ENCODE measurements at regions not wholly inside any gene's neighbourhood (a gene's known extent, or its start where the extent isn't known, plus 50 kb on each side); places are given as distances from the start of the nearest gene placed in this dataset.

DNA sequence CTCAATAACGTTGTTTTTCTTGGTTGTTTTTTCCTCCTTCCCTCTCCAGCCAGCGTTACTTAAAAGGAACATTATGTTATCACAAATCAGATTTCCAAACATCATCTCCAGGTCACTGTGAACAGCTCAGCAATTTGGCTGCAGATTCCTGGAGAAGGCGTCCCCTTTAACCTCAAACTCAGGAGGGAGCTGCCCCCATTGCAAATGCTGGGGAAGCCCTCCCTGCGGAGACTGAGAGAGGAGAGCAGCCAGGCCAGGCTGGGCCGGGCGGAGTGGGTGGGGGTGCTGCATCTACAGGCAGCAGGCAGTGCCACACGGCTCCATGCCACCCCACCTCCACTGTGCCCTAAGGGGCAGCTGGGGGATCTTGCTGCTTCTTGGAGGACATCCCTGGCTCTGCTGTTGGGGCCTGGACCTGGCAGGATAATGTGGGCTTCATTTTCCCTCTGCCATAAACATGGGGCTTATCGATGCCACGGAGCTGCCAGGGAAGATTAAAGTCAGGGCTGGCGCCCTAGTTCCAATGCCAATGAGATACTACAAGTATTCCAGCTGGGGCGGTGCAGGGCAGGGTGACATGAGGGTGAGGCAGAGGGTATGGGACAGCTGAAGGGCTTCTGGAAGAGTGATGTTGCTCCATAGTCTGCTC is 148.8 kb downstream of the PJA1 start:
- Mint-ChIP-seq H3K4me3 (no peak overlapping the region), H3K36me3 (no peaks in the 10 kb centered on the region), H3K27me3 (no peaks in the 10 kb centered on the region), H3K27ac (no peak overlapping the region), H3K9me3 (no peaks in the 10 kb centered on the region), H3K4me1 (no peaks in the 10 kb centered on the region)
- no peaks in the 10 kb centered on the region for H3K4me1 ChIP-seq (ENCODE audit: insufficient read depth, low read length)
- no peak overlapping the region for H3K4me3 ChIP-seq (ENCODE audit: low read length in 2 of 2)
- no peak overlapping the region for H3K27ac ChIP-seq (ENCODE audit: low read depth, low read length)
- H3K9me3 ChIP-seq (ENCODE audit: control insufficient read depth in 1 of 2, low read length in 2 of 2): no peaks in the 10 kb centered on the region
- H3K27me3 ChIP-seq (ENCODE audit: insufficient read depth, low read length): no peaks in the 10 kb centered on the region
- ChIA-PET POLR2A (ENCODE audit: partially characterized antibody) (no interaction called here), CTCF (ENCODE audit: partially characterized antibody) (no interaction called here)
- no peaks in the 10 kb centered on the region for H3K36me3 ChIP-seq (ENCODE audit: insufficient read depth, low read length)
- no peak for DNase-seq
- intact Hi-C loops (cut with micrococcal nuclease): no loop called here

DNA sequence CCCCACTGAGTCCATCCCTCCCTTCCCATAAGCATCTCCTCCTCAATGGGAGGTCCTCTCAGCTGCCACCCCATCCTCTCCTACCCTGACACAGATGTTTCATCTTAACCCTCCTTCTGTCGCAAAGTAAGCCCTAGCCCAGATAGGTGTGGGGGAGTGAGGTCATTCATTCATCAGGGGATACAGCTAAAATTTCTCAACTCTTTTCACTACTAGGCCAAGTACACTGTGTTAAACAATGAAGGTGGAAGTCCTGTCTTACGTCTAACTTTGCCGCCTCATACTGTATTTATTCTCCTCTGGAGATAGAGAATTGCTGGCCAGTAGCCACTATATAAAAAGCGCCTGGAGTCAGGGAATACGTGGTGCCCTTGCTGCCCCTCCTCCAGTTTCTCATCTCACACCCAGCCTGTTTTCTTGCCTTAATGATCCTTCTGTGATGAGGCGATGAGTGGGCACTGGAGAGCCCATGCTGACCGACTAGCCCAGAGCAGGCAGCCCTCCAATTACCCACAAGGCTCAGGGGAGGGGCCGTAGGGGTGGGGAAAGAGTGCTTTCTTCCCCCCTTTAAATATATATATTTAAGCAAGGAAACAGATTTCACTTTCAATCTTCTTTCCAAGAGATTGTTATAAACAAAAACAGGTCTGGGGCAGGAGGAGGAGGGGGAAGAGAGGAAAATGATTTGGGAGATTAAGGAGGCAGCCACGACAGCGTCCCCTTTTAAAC is 149.5 kb downstream of the PJA1 start:
- intact Hi-C loops (cut with micrococcal nuclease): no loop called here
- DNase-seq: no peak
- Mint-ChIP-seq H3K4me1 (no peaks in the 10 kb centered on the region), H3K27ac (no peak overlapping the region), H3K9me3 (no peaks in the 10 kb centered on the region), H3K27me3 (no peaks in the 10 kb centered on the region), H3K4me3 (no peak overlapping the region), H3K36me3 (no peaks in the 10 kb centered on the region)
- Histone ChIP-seq H3K9me3 (ENCODE audit: control insufficient read depth in 1 of 2, low read length in 2 of 2) (no peaks in the 10 kb centered on the region), H3K4me3 (ENCODE audit: low read length in 2 of 2) (no peak overlapping the region), H3K4me1 (ENCODE audit: insufficient read depth, low read length) (no peaks in the 10 kb centered on the region), H3K27ac (ENCODE audit: low read depth, low read length) (no peak overlapping the region), H3K27me3 (ENCODE audit: insufficient read depth, low read length) (no peaks in the 10 kb centered on the region), H3K36me3 (ENCODE audit: insufficient read depth, low read length) (no peaks in the 10 kb centered on the region)
- ChIA-PET CTCF (ENCODE audit: partially characterized antibody) (no interaction called here), POLR2A (ENCODE audit: partially characterized antibody) (no interaction called here)

DNA sequence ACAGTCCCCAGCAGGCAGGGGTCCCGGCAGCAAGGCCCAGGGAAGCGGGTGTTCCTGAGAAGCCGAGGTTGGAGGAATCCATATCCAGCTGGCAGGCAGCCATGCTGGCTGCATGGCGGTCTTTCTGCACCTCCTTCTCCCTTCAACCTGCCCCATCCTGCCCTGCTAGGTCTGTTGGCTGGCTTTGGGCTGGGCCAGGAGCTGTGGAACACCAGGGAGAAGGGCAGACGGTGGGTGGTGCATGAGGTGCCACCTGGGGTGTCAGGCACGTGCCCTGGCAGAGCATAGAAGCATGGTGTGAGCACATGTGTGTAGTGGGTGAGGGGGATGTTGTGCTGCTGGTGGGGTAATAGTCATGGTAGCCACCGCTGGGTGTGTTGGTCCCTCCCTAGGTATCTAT is 150.1 kb downstream of the PJA1 start:
- Mint-ChIP-seq H3K27me3 (no peaks in the 10 kb centered on the region), H3K27ac (no peak overlapping the region), H3K36me3 (no peaks in the 10 kb centered on the region), H3K9me3 (no peaks in the 10 kb centered on the region), H3K4me3 (no peak overlapping the region), H3K4me1 (no peaks in the 10 kb centered on the region)
- no peaks in the 10 kb centered on the region for H3K27me3 ChIP-seq (ENCODE audit: insufficient read depth, low read length)
- H3K9me3 ChIP-seq (ENCODE audit: control insufficient read depth in 1 of 2, low read length in 2 of 2): no peaks in the 10 kb centered on the region
- intact Hi-C loops (cut with micrococcal nuclease): no loop called here
- ChIA-PET POLR2A (ENCODE audit: partially characterized antibody) (no interaction called here), CTCF (ENCODE audit: partially characterized antibody) (no interaction called here)
- no peak overlapping the region for H3K4me3 ChIP-seq (ENCODE audit: low read length in 2 of 2)
- DNase-seq: no peak
- H3K4me1 ChIP-seq (ENCODE audit: insufficient read depth, low read length): no peaks in the 10 kb centered on the region
- H3K27ac ChIP-seq (ENCODE audit: low read depth, low read length): no peak overlapping the region
- no peaks in the 10 kb centered on the region for H3K36me3 ChIP-seq (ENCODE audit: insufficient read depth, low read length)

DNA sequence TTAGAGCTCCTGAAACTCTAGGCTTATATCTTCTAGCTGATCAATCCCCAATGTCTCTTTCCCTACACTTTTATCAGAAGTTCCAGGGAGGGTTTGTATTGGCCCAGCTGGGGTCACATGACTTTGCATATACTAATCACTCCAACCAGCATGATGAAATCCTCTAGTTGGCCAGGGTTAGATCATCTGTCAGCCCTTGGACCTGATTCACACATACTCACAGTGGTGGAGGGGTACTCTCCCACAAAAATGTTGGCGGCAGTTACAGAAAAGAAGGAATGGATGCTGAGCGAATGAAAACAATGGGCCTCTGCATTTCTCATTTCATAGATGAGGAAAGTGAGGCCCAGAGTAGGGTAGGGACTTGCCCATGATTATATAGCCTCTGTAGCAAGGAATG is 151.1 kb downstream of the PJA1 start:
- Mint-ChIP-seq H3K27me3 (no peaks in the 10 kb centered on the region), H3K36me3 (no peaks in the 10 kb centered on the region), H3K4me1 (no peaks in the 10 kb centered on the region), H3K4me3 (no peak overlapping the region), H3K9me3 (no peaks in the 10 kb centered on the region), H3K27ac (no peak overlapping the region)
- Histone ChIP-seq H3K27ac (ENCODE audit: low read depth, low read length) (no peak overlapping the region), H3K4me1 (ENCODE audit: insufficient read depth, low read length) (no peaks in the 10 kb centered on the region), H3K27me3 (ENCODE audit: insufficient read depth, low read length) (no peaks in the 10 kb centered on the region), H3K36me3 (ENCODE audit: insufficient read depth, low read length) (no peaks in the 10 kb centered on the region), H3K4me3 (ENCODE audit: low read length in 2 of 2) (no peak overlapping the region), H3K9me3 (ENCODE audit: control insufficient read depth in 1 of 2, low read length in 2 of 2) (no peaks in the 10 kb centered on the region)
- POLR2A ChIA-PET (ENCODE audit: partially characterized antibody): no interaction called here
- DNase-seq: no peak
- intact Hi-C loops (cut with micrococcal nuclease): no loop called here
- CTCF ChIA-PET (ENCODE audit: partially characterized antibody): no interaction called here

DNA sequence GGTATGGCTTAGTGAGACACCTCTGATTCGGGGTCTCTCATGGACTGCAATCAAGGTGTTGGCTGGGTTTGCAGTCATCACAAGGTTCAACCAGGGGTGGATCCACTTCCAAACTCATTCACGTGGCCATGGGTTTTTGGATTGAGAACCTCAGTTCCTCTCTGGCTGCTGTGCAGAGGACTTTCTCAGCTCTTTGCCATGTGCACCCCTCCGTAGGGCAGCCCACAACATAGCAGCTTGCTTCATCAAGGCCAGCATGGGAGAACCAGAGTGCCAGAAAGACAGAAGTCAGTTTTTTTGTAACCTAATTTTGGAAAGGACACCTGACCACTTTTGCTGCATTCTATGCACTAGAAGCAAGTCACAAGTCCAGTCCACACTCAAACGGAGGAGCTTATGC is 154.9 kb downstream of the PJA1 start:
- Histone ChIP-seq H3K27me3 (ENCODE audit: insufficient read depth, low read length) (no peaks in the 10 kb centered on the region), H3K9me3 (ENCODE audit: control insufficient read depth in 1 of 2, low read length in 2 of 2) (no peaks in the 10 kb centered on the region), H3K27ac (ENCODE audit: low read depth, low read length) (no peak overlapping the region), H3K4me3 (ENCODE audit: low read length in 2 of 2) (no peak overlapping the region), H3K4me1 (ENCODE audit: insufficient read depth, low read length) (no peaks in the 10 kb centered on the region), H3K36me3 (ENCODE audit: insufficient read depth, low read length) (no peaks in the 10 kb centered on the region)
- intact Hi-C loops (cut with micrococcal nuclease): no loop called here
- H3K4me1 Mint-ChIP-seq: no peaks in the 10 kb centered on the region
- POLR2A ChIA-PET (ENCODE audit: partially characterized antibody): no interaction called here
- H3K9me3 Mint-ChIP-seq: peaks cover 0 to 5% (median 2%) of the 10 kb centered on the region in 8 donors
- DNase-seq: no peak
- H3K27ac Mint-ChIP-seq: no peak overlapping the region
- peaks cover 0 to 3% of the 10 kb centered on the region in 2 donors for H3K27me3 Mint-ChIP-seq
- no peaks in the 10 kb centered on the region for H3K36me3 Mint-ChIP-seq
- no peak overlapping the region for H3K4me3 Mint-ChIP-seq
- CTCF ChIA-PET (ENCODE audit: partially characterized antibody): no interaction called here

DNA sequence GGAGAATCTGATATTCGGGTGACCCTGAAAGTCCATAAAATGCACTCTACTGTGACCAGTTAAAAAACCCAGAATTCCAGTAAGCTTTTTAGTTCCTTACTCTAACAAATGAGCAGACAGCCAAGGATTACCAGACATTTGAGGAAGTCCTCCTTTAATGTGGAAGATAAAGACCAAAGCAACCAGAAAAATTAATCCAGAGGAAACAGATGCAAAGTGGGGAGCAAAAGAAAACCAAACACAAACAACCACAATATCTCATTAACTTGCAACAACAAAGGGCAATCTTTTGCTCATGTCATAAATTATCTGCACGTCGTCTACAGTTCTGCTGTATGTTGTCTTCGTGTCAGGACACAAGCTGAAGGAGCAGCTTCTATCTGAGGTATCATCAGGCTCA is 164.4 kb downstream of the PJA1 start:
- Histone ChIP-seq H3K4me1 (ENCODE audit: insufficient read depth, low read length) (no peaks in the 10 kb centered on the region), H3K4me3 (ENCODE audit: low read length in 2 of 2) (no peak overlapping the region), H3K27me3 (ENCODE audit: insufficient read depth, low read length) (no peaks in the 10 kb centered on the region), H3K36me3 (ENCODE audit: insufficient read depth, low read length) (no peaks in the 10 kb centered on the region), H3K9me3 (ENCODE audit: control insufficient read depth in 1 of 2, low read length in 2 of 2) (no peaks in the 10 kb centered on the region), H3K27ac (ENCODE audit: low read depth, low read length) (no peak overlapping the region)
- Mint-ChIP-seq H3K36me3 (no peaks in the 10 kb centered on the region), H3K4me3 (no peak overlapping the region), H3K27ac (no peak overlapping the region), H3K27me3 (peaks cover 0 to 3% of the 10 kb centered on the region in 2 donors), H3K4me1 (no peaks in the 10 kb centered on the region), H3K9me3 (peaks cover 0 to 4% (median 0%) of the 10 kb centered on the region in 8 donors)
- intact Hi-C loops (cut with micrococcal nuclease): no loop called here
- no peak for DNase-seq
- ChIA-PET CTCF (ENCODE audit: partially characterized antibody) (no interaction called here), POLR2A (ENCODE audit: partially characterized antibody) (no interaction called here)

DNA sequence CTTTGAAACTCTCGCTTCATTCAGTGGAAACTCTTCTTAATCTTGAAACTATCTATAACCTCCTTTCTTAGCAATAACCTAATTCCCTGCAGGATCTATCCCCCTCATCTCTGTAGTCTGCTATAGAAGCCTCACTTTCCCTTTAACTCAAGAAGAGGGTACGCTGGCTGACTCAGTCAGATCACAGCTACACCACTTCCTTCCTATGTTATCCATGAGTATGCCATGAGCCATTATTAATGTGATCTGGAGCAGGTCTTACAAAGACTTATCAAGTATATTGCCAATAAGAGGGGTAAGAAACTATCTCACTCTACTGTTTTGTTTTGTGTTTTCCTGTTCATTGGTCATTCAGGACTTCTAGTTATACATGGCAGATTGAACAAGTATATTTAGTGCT is 165.3 kb downstream of the PJA1 start:
- Mint-ChIP-seq H3K27ac (no peak overlapping the region), H3K9me3 (no peaks in the 10 kb centered on the region), H3K4me1 (no peaks in the 10 kb centered on the region), H3K36me3 (no peaks in the 10 kb centered on the region), H3K4me3 (no peak overlapping the region), H3K27me3 (peaks cover 3% of the 10 kb centered on the region in 2 donors)
- no peaks in the 10 kb centered on the region for H3K36me3 ChIP-seq (ENCODE audit: insufficient read depth, low read length)
- H3K27me3 ChIP-seq (ENCODE audit: insufficient read depth, low read length): no peaks in the 10 kb centered on the region
- no peak for DNase-seq
- ChIA-PET CTCF (ENCODE audit: partially characterized antibody) (no interaction called here), POLR2A (ENCODE audit: partially characterized antibody) (no interaction called here)
- H3K4me3 ChIP-seq (ENCODE audit: low read length in 2 of 2): no peak overlapping the region
- H3K27ac ChIP-seq (ENCODE audit: low read depth, low read length): no peak overlapping the region
- no peaks in the 10 kb centered on the region for H3K4me1 ChIP-seq (ENCODE audit: insufficient read depth, low read length)
- H3K9me3 ChIP-seq (ENCODE audit: control insufficient read depth in 1 of 2, low read length in 2 of 2): no peaks in the 10 kb centered on the region
- intact Hi-C loops (cut with micrococcal nuclease): no loop called here

Data from CD4-positive, alpha-beta memory T cell (primary cell).